HFFc6 (cell line): ENCODE measurements at regions not wholly inside any gene's neighbourhood (a gene's known extent, or its start where the extent isn't known, plus 50 kb on each side); places are given as distances from the start of the nearest gene placed in this dataset.
"Not testable (repeated sequence)": the region's sequence is repeated elsewhere in the genome, so short reads cannot be mapped to it uniquely, and the experiment has no call there.

Experiments
- DNase-seq: peaks from one replicate; pipeline ENCODE4 v3.0.0-alpha.2; 2018
- H3K27ac Mint-ChIP-seq: 2 replicates; pipeline ENCODE4 v1.8.0; 2020; ENCODE audit warnings: mild to moderate bottlenecking, mixed read lengths
- H3K27me3 Mint-ChIP-seq: 2 replicates; pipeline ENCODE4 v1.8.0; 2021; ENCODE audit warnings: mild to moderate bottlenecking, moderate library complexity, mixed read lengths; ENCODE audit not compliant: insufficient read depth
- H3K36me3 Mint-ChIP-seq: 2 replicates; pipeline ENCODE4 v1.8.0; 2021; ENCODE audit warnings: low read depth, mixed read lengths
- H3K4me1 Mint-ChIP-seq: 2 replicates; pipeline ENCODE4 v1.8.0; 2020; ENCODE audit warnings: low read depth, mixed read lengths
- H3K4me3 Mint-ChIP-seq: 2 replicates; pipeline ENCODE4 v1.8.0; 2020; ENCODE audit warnings: mild to moderate bottlenecking, moderate library complexity, mixed read lengths
- H3K9me3 Mint-ChIP-seq: 2 replicates; pipeline ENCODE4 v1.8.0; 2020; ENCODE audit warnings: mild to moderate bottlenecking, mixed read lengths
- TF ChIP-seq, protein P1 (sequence below): fragments of 200-600 bp; sonication (generic); IDR thresholded peaks from 2 replicates; pipeline ENCODE4 v1.5.0; 2021; ENCODE audit warnings: antibody characterized with exemption, mild to moderate bottlenecking

DNA sequence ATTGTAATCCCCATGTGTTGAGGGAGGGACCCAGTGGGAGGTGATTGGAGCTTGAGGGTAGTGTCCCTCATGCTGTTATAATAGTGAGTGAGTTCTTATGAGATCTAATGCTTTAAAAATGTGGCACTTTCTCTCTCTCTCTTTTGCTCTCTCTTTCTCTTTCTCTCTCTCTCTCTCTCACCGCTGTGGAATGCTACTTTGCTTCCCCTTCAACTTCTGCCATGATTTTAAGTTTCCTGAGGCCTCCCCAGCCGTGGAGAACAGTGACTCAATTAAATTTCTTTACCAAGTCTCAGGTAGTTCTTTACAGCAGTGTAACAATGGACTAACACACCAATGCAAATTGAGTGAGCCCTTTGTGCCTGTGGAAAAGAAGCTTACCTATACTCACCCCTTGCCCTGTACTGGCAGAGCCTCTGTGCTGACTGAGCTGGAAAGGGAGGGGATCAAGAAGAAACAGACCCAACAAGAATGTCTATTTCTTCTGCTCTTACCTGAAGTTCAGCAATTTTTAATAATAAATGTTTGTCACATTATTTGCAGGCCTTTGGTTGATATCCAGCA, 642.5 kb upstream of the KCND2 start:
- TF ChIP-seq, protein P1, sequence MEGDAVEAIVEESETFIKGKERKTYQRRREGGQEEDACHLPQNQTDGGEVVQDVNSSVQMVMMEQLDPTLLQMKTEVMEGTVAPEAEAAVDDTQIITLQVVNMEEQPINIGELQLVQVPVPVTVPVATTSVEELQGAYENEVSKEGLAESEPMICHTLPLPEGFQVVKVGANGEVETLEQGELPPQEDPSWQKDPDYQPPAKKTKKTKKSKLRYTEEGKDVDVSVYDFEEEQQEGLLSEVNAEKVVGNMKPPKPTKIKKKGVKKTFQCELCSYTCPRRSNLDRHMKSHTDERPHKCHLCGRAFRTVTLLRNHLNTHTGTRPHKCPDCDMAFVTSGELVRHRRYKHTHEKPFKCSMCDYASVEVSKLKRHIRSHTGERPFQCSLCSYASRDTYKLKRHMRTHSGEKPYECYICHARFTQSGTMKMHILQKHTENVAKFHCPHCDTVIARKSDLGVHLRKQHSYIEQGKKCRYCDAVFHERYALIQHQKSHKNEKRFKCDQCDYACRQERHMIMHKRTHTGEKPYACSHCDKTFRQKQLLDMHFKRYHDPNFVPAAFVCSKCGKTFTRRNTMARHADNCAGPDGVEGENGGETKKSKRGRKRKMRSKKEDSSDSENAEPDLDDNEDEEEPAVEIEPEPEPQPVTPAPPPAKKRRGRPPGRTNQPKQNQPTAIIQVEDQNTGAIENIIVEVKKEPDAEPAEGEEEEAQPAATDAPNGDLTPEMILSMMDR, result no peak
- H3K4me3 Mint-ChIP-seq, result no peak overlapping the region
- H3K27ac Mint-ChIP-seq, result no peak overlapping the region
- H3K9me3 Mint-ChIP-seq, result peaks cover 20% of the 10 kb centered on the region
- H3K4me1 Mint-ChIP-seq, result no peaks in the 10 kb centered on the region
- no peak for DNase-seq
- no peaks in the 10 kb centered on the region for H3K36me3 Mint-ChIP-seq
- no peaks in the 10 kb centered on the region for H3K27me3 Mint-ChIP-seq

DNA sequence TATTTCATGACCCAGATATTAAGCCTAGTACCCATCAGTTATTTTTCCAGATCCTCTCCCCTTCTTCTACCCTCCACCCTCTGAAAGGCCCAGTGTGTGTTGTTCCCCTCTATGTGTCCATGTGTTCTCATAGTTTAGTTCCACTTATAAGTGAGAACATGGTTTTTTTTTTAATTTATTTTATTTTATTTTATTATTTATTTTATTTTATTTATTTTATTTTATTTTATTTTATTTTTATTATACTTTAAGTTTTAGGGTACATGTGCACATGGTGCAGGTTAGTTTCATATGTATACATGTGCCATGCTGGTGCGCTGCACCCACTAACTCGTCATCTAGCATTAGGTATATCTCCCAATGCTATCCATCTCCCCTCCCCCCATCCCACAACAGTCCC, 639.2 kb upstream of the KCND2 start:
- H3K27me3 Mint-ChIP-seq, H3K36me3 Mint-ChIP-seq, H3K4me3 Mint-ChIP-seq, H3K27ac Mint-ChIP-seq, DNase-seq, H3K4me1 Mint-ChIP-seq: not testable (repeated sequence)
- H3K9me3 Mint-ChIP-seq, result peaks cover 28% of the 10 kb centered on the region

DNA sequence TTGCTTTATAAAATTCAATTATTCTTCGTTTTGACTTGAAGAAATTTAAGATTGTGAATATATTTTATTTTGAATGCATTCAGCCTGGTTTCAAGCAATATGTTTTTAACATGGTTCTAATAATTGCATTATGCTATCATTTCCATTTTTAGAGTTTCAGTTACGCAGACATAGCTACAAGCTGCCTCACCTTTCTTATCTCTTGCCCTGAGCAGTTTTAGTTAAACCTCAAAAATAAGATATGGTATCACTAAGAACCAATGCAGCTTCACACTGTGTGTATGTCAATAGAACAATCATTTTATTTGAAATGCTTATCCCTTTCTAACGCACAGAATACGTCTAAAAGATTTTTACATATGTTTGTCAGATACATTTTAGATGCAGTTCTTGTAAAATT, 632.6 kb upstream of the KCND2 start:
- H3K27ac Mint-ChIP-seq, result no peak overlapping the region
- H3K4me1 Mint-ChIP-seq, result no peaks in the 10 kb centered on the region
- H3K4me3 Mint-ChIP-seq, result no peak overlapping the region
- no peaks in the 10 kb centered on the region for H3K27me3 Mint-ChIP-seq
- H3K36me3 Mint-ChIP-seq, result no peaks in the 10 kb centered on the region
- H3K9me3 Mint-ChIP-seq, result peaks cover 40% of the 10 kb centered on the region
- DNase-seq, result no peak
- TF ChIP-seq, protein P1, result no peak

DNA sequence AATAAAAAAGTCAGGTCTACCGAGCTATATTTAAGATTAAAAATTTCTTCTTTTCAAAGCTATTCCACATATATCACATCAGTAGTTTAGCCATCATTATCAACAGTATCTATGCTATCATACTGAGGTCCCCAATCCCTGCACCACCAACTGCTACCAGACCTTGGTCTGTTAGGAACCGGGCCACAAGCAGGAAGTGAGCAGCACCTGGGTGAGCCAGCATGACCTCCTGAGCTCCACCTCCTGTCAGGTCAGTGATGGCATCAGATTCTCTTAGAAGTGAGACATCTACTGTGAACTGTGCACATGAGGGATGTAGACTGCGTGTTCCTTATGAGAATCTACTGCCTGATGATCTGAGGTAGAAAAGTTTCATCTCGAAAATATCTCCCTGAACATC, 632.1 kb upstream of the KCND2 start:
- no peaks in the 10 kb centered on the region for H3K27me3 Mint-ChIP-seq
- TF ChIP-seq, protein P1, result no peak
- H3K4me1 Mint-ChIP-seq, result no peaks in the 10 kb centered on the region

DNA sequence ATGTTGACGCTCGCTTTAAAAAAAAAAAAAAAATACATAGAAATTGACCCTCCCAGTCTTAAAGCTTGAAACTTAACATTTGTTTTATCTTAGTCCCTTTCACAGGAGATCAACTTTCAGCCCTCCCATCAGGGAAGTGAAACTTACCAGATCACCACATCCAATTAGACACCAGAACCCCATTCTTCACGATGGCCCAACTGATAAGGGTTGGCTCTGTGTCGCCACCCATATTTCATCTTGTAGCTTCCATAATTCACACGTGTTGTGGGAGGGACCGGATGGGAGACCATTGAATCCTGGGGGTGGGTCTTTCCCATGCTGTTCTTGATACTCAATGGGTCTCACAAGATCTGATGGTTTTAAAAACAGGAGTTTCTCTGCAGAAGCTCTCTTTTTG, 629.4 kb upstream of the KCND2 start:
- 0 out of 2 replicates have a peak, but pooled peaks cover 5% of the 10 kb centered on the region for H3K36me3 Mint-ChIP-seq
- H3K27me3 Mint-ChIP-seq, result no peaks in the 10 kb centered on the region
- no peak for DNase-seq
- H3K4me3 Mint-ChIP-seq, result no peak overlapping the region
- H3K4me1 Mint-ChIP-seq, result no peaks in the 10 kb centered on the region
- peaks cover 49% of the 10 kb centered on the region for H3K9me3 Mint-ChIP-seq
- TF ChIP-seq, protein P1, result no peak
- no peak overlapping the region for H3K27ac Mint-ChIP-seq

More for the DNA sequence above, 632.1 kb upstream of the KCND2 start:
- Mint-ChIP-seq H3K36me3 (no peaks in the 10 kb centered on the region), H3K4me3 (no peak overlapping the region), H3K9me3 (peaks cover 44% of the 10 kb centered on the region), H3K27ac (no peak overlapping the region)
- no peak for DNase-seq

DNA sequence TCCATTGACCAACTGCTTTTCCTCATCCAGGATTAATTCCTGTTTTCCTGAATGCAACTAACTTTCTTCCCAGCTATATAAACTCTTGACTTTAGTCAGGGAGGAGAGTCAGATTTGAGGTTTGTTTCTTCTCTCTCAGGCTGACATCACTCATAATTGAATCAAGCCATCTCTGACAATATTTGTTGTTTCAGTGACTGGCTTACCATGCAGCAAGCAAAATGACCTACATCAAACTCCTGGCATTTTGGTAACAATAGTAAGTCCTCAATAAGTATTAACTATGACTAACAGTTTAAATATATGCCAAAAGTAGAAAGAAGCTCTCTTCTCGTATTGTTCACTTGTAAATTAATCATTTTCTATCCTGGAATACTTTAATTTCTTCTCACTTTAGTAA, 625.7 kb upstream of the KCND2 start:
- Mint-ChIP-seq H3K36me3 (0 out of 2 replicates have a peak, but pooled peaks cover 5% of the 10 kb centered on the region), H3K9me3 (peaks cover 41% of the 10 kb centered on the region), H3K27ac (no peak overlapping the region)

DNA sequence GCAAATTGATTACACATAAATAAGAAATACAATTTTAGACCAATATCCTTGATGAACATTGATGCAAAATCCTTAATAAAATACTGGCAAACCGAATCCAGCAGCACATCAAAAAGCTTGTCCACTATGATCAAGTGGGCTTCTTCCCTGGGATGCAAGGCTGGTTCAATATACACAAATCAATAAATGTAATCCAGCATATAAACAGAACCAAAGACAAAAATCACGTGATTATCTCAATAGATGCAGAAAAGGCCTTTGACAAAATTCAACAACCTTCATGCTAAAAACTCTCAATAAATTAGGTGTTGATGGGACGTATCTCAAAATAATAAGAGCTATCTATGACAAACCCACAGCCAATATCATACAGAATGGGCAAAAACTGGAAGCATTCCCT, 624.2 kb upstream of the KCND2 start:
- not testable (repeated sequence) for H3K36me3 Mint-ChIP-seq, H3K27me3 Mint-ChIP-seq, DNase-seq, H3K27ac Mint-ChIP-seq, H3K4me3 Mint-ChIP-seq, H3K4me1 Mint-ChIP-seq
- H3K9me3 Mint-ChIP-seq, result peaks cover 38% of the 10 kb centered on the region

More for the DNA sequence above, 625.7 kb upstream of the KCND2 start:
- TF ChIP-seq, protein P1, result no peak
- Mint-ChIP-seq H3K4me1 (no peaks in the 10 kb centered on the region), H3K4me3 (no peak overlapping the region), H3K27me3 (no peaks in the 10 kb centered on the region)
- no peak for DNase-seq
